ENCODE measurements at regions not wholly inside any gene's neighbourhood (a gene's known extent, or its start where the extent isn't known, plus 50 kb on each side); places are given as distances from the start of the nearest gene placed in this dataset.

DNA sequence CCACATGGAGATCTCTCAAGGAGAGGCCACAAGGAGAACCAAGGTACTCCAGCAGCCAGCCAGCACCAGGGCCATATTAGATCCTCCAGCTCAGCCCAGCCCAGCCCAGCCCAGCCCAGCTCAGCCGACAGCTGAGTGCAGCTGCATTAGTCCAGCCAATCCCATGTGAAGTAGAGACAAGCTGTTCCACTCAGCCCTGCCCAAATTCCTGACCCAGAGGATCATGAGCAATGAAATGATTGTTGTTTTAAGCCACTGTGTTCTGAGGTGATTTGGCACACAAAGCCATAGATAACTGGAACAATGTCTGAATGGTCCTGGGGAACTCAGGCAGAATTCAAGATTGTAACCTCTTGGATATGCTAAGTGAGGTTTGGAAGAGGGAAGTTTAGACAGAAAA lies 59.5 kb upstream of the BMP2 start:
- TF ChIP-seq SP1 (IDR thresholded peaks at IDR 0.05; ENCODE audit: low read depth, low read length) (no peak), GTF2F1 (IDR thresholded peaks at IDR 0.05; ENCODE audit: borderline replicate concordance, low read depth, low read length) (no peak)
- TF ChIP-seq, protein P1, sequence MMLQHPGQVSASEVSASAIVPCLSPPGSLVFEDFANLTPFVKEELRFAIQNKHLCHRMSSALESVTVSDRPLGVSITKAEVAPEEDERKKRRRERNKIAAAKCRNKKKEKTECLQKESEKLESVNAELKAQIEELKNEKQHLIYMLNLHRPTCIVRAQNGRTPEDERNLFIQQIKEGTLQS (IDR thresholded peaks at IDR 0.05; ENCODE audit: insufficient read depth, low read depth, low read length): no peak
- TF ChIP-seq, protein P2, sequence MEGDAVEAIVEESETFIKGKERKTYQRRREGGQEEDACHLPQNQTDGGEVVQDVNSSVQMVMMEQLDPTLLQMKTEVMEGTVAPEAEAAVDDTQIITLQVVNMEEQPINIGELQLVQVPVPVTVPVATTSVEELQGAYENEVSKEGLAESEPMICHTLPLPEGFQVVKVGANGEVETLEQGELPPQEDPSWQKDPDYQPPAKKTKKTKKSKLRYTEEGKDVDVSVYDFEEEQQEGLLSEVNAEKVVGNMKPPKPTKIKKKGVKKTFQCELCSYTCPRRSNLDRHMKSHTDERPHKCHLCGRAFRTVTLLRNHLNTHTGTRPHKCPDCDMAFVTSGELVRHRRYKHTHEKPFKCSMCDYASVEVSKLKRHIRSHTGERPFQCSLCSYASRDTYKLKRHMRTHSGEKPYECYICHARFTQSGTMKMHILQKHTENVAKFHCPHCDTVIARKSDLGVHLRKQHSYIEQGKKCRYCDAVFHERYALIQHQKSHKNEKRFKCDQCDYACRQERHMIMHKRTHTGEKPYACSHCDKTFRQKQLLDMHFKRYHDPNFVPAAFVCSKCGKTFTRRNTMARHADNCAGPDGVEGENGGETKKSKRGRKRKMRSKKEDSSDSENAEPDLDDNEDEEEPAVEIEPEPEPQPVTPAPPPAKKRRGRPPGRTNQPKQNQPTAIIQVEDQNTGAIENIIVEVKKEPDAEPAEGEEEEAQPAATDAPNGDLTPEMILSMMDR (IDR thresholded peaks at IDR 0.05; ENCODE audit: control extremely low read depth in 1 of 3, insufficient read depth in 1 of 3, low read depth in 1 of 3, low read length in 3 of 3): no peak
- TF ChIP-seq, protein P3, sequence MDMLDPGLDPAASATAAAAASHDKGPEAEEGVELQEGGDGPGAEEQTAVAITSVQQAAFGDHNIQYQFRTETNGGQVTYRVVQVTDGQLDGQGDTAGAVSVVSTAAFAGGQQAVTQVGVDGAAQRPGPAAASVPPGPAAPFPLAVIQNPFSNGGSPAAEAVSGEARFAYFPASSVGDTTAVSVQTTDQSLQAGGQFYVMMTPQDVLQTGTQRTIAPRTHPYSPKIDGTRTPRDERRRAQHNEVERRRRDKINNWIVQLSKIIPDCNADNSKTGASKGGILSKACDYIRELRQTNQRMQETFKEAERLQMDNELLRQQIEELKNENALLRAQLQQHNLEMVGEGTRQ (IDR thresholded peaks at IDR 0.05; ENCODE audit: low read length): no peak
